Caco-2 (cell line): ENCODE measurements at regions not wholly inside any gene's neighbourhood (a gene's known extent, or its start where the extent isn't known, plus 50 kb on each side); places are given as distances from the start of the nearest gene placed in this dataset.

ENCODE experiments used
- BruUV-seq: library from RNA; stranded (reverse); fragments of 400-500 nt; replicated peaks from 2 replicates; lab custom pipeline; 2021; lab: Mats Ljungman, UMichigan
- CTCF ChIA-PET: fragments of 300-600 bp; sonication (Branson Sonifier 250); formaldehyde crosslinking; loops from one replicate; lab custom pipeline; 2022; ENCODE audit warnings: antibody characterized with exemption; lab: Charles Lee
- POLR2A ChIA-PET: fragments of 300-600 bp; sonication (Branson Sonifier 250); formaldehyde crosslinking; loops from one replicate; lab custom pipeline; 2022; ENCODE audit warnings: antibody characterized with exemption; lab: Charles Lee
- DNase-seq, 2 experiments: peaks; one replicate each; pipeline versions ENCODE4 v3.0.0 to v3.0.0-alpha.2; 2020 to 2022
- H3K27me3 ChIP-seq: replicated peaks from 2 replicates; pipeline ENCODE4 v1.6.0; 2011; ENCODE audit warnings: low read length; ENCODE audit not compliant: control insufficient read depth, insufficient read depth
- H3K36me3 ChIP-seq: 2 replicates; pipeline ENCODE4 v1.5.1; 2011; ENCODE audit warnings: low read length; ENCODE audit not compliant: control insufficient read depth, insufficient read depth
- H3K4me1 ChIP-seq: fragments of 250-450 bp; sonication (Bioruptor Pico); 2 replicates; pipeline ENCODE4 v1.5.1; 2020; ENCODE audit warnings: mild to moderate bottlenecking
- H3K4me3 ChIP-seq: 2 replicates; pipeline ENCODE4 v1.5.1; 2011; ENCODE audit warnings: low read depth, mild to moderate bottlenecking, control low read depth, low read length
- H3K9me3 ChIP-seq: fragments of 250-450 bp; sonication (Bioruptor Pico); 2 replicates; pipeline ENCODE4 v1.5.1; 2020; ENCODE audit warnings: mild to moderate bottlenecking, moderate library complexity
- H3K27ac Mint-ChIP-seq: one replicate; pipeline ENCODE4 v1.8.0; 2022; ENCODE audit warnings: mixed read lengths; ENCODE audit not compliant: unreplicated experiment
- H3K27me3 Mint-ChIP-seq: one replicate; pipeline ENCODE4 v1.8.0; 2022; ENCODE audit warnings: mixed read lengths; ENCODE audit not compliant: insufficient read depth, unreplicated experiment
- H3K36me3 Mint-ChIP-seq: one replicate; pipeline ENCODE4 v1.8.0; 2022; ENCODE audit warnings: mild to moderate bottlenecking, mixed read lengths; ENCODE audit not compliant: insufficient read depth, unreplicated experiment
- H3K4me1 Mint-ChIP-seq: one replicate; pipeline ENCODE4 v1.8.0; 2022; ENCODE audit warnings: low read depth, mixed read lengths; ENCODE audit not compliant: unreplicated experiment
- H3K4me3 Mint-ChIP-seq: one replicate; pipeline ENCODE4 v1.8.0; 2022; ENCODE audit warnings: mild to moderate bottlenecking, moderate library complexity, mixed read lengths; ENCODE audit not compliant: unreplicated experiment
- H3K9me3 Mint-ChIP-seq: one replicate; pipeline ENCODE4 v1.8.0; 2022; ENCODE audit warnings: mixed read lengths; ENCODE audit not compliant: unreplicated experiment
- intact Hi-C: fragments of 100-400 bp; cut with micrococcal nuclease; formaldehyde crosslinking; loops from one replicate; pipeline ENCODE4 v1.10.0; 2022; ENCODE audit not compliant: unreplicated experiment
- TF ChIP-seq, protein P1 (sequence below), 2 experiments: fragments of 200-600 bp in 1 of 2; IDR thresholded peaks; 1 replicate in 1 of 2; 2 replicates in 1 of 2; pipeline versions ENCODE4 v1.5.1 to v1.8.0; 2011 to 2022; ENCODE audit warnings: antibody characterized with exemption in 1 of 2, control low read depth in 1 of 2, inconsistent platforms in 1 of 2, low read depth in 1 of 2, low read length in 1 of 2, mild to moderate bottlenecking in 1 of 2, moderate library complexity in 1 of 2; ENCODE audit not compliant: insufficient read depth in 1 of 2, severe bottlenecking in 1 of 2, unreplicated experiment in 1 of 2

DNA sequence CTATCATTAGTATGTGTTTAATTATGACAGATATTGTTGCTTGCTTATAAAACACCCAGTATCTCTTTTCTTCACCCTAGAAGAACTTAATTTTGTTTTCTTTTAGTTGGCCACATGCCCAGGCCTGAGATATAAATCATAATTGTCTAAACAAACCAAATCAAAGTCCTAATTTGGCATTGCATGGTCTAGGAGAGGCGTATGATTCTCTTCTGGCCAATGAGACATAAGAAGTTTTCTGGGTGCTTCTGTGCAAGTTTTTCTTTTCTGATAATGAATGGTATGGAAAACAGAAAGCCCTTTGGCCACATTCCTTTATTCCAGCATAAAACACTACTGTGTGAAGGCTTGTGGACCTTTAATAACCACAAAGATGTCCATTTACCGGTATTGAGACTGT is 192.9 kb upstream of the CTSO start:
- Mint-ChIP-seq H3K4me1 (no peaks in the 10 kb centered on the region), H3K27ac (no peak overlapping the region), H3K9me3 (no peaks in the 10 kb centered on the region), H3K27me3 (no peaks in the 10 kb centered on the region), H3K4me3 (no peak overlapping the region), H3K36me3 (no peaks in the 10 kb centered on the region)
- no TSS peak for BruUV-seq
- Histone ChIP-seq H3K4me3 (no peak overlapping the region), H3K9me3 (no peaks in the 10 kb centered on the region), H3K36me3 (no peaks in the 10 kb centered on the region), H3K27me3 (no peaks in the 10 kb centered on the region), H3K4me1 (no peaks in the 10 kb centered on the region)
- CTCF ChIA-PET, result no interaction called here
- POLR2A ChIA-PET, result no interaction called here
- DNase-seq, result no peak
- intact Hi-C loops, result no loop called here
- TF ChIP-seq, protein P1, sequence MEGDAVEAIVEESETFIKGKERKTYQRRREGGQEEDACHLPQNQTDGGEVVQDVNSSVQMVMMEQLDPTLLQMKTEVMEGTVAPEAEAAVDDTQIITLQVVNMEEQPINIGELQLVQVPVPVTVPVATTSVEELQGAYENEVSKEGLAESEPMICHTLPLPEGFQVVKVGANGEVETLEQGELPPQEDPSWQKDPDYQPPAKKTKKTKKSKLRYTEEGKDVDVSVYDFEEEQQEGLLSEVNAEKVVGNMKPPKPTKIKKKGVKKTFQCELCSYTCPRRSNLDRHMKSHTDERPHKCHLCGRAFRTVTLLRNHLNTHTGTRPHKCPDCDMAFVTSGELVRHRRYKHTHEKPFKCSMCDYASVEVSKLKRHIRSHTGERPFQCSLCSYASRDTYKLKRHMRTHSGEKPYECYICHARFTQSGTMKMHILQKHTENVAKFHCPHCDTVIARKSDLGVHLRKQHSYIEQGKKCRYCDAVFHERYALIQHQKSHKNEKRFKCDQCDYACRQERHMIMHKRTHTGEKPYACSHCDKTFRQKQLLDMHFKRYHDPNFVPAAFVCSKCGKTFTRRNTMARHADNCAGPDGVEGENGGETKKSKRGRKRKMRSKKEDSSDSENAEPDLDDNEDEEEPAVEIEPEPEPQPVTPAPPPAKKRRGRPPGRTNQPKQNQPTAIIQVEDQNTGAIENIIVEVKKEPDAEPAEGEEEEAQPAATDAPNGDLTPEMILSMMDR (IDR thresholded peaks at IDR 0.05; ENCODE audit: insufficient read depth in 1 of 2, low read depth in 1 of 2, low read length in 1 of 2, severe bottlenecking in 1 of 2, unreplicated experiment in 1 of 2), result no peak

DNA sequence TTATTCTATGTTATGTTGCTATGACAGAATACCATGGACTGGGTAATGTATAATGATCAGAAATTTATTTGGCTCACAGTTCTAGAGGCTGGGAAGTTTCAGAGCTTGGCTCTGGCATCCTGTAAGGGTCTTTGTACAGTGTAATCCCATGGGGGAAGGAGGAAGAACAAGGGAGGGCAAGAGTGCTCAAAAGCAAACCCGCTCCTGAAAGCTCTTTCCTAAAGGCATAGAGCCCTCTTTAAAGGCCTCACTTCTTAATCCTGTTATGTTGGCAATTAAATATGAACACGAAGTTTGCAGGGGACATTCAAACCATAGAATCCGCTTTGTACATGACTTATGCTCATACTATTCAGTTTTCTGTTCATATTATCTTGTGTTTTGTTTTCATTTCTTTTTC is 191.3 kb upstream of the CTSO start:
- Histone ChIP-seq H3K4me3 (no peak overlapping the region), H3K27me3 (no peaks in the 10 kb centered on the region), H3K4me1 (no peaks in the 10 kb centered on the region), H3K36me3 (no peaks in the 10 kb centered on the region), H3K9me3 (no peaks in the 10 kb centered on the region)
- no TSS peak for BruUV-seq
- H3K4me1 Mint-ChIP-seq, result no peaks in the 10 kb centered on the region
- H3K27ac Mint-ChIP-seq, result no peak overlapping the region
- no peak for DNase-seq
- no peak overlapping the region for H3K4me3 Mint-ChIP-seq
- no peaks in the 10 kb centered on the region for H3K36me3 Mint-ChIP-seq
- intact Hi-C loops, result no loop called here
- CTCF ChIA-PET, result no interaction called here
- no peaks in the 10 kb centered on the region for H3K9me3 Mint-ChIP-seq
- no peaks in the 10 kb centered on the region for H3K27me3 Mint-ChIP-seq
- TF ChIP-seq, protein P1 (IDR thresholded peaks at IDR 0.05; ENCODE audit: insufficient read depth in 1 of 2, low read depth in 1 of 2, low read length in 1 of 2, severe bottlenecking in 1 of 2, unreplicated experiment in 1 of 2), result no peak
- POLR2A ChIA-PET, result no interaction called here

DNA sequence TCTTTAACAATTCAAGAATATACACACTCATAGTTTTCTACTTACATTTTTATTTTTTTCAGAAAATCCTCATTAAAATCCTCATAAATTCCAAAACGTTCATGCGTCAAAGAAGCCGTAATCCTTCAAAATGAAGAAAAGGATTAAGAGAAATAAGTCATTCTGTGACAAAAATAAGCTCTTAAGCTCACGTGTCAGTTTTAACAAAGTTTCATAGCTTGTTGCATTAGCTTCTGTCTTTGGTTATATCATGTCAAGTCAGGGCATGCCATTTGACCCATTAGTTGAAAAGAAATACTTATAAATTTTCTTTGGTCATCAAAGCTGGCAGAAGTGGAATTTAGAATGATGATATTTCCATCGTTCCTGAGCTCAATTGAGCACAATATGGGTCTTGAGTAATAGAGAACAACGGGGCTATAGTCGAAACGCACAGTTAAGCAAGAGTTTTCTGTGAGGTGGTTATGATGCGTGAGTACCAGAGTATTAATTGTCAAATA is 185.2 kb upstream of the CTSO start:
- Mint-ChIP-seq H3K9me3 (no peaks in the 10 kb centered on the region), H3K36me3 (no peaks in the 10 kb centered on the region), H3K4me1 (no peaks in the 10 kb centered on the region), H3K4me3 (no peak overlapping the region), H3K27ac (no peak overlapping the region), H3K27me3 (no peaks in the 10 kb centered on the region)
- ChIA-PET CTCF (no interaction called here), POLR2A (no interaction called here)
- Histone ChIP-seq H3K9me3 (no peaks in the 10 kb centered on the region), H3K27me3 (no peaks in the 10 kb centered on the region), H3K4me1 (no peaks in the 10 kb centered on the region), H3K36me3 (no peaks in the 10 kb centered on the region), H3K4me3 (no peak overlapping the region)
- DNase-seq, result no peak
- intact Hi-C loops, result no loop called here
- no TSS peak for BruUV-seq
- TF ChIP-seq, protein P1 (IDR thresholded peaks at IDR 0.05; ENCODE audit: insufficient read depth in 1 of 2, low read depth in 1 of 2, low read length in 1 of 2, severe bottlenecking in 1 of 2, unreplicated experiment in 1 of 2), result no peak
